GM18858 (cell line): ENCODE measurements at regions not wholly inside any gene's neighbourhood (a gene's known extent, or its start where the extent isn't known, plus 50 kb on each side); places are given as distances from the start of the nearest gene placed in this dataset.
"Not testable (repeated sequence)": the region's sequence is repeated elsewhere in the genome, so short reads cannot be mapped to it uniquely, and the experiment has no call there.

Source experiments
- ATAC-seq: cut with Tn5 transposase; IDR thresholded peaks from one replicate; pipeline ENCODE4 v1.9.1; 2021; ENCODE audit not compliant: unreplicated experiment

DNA sequence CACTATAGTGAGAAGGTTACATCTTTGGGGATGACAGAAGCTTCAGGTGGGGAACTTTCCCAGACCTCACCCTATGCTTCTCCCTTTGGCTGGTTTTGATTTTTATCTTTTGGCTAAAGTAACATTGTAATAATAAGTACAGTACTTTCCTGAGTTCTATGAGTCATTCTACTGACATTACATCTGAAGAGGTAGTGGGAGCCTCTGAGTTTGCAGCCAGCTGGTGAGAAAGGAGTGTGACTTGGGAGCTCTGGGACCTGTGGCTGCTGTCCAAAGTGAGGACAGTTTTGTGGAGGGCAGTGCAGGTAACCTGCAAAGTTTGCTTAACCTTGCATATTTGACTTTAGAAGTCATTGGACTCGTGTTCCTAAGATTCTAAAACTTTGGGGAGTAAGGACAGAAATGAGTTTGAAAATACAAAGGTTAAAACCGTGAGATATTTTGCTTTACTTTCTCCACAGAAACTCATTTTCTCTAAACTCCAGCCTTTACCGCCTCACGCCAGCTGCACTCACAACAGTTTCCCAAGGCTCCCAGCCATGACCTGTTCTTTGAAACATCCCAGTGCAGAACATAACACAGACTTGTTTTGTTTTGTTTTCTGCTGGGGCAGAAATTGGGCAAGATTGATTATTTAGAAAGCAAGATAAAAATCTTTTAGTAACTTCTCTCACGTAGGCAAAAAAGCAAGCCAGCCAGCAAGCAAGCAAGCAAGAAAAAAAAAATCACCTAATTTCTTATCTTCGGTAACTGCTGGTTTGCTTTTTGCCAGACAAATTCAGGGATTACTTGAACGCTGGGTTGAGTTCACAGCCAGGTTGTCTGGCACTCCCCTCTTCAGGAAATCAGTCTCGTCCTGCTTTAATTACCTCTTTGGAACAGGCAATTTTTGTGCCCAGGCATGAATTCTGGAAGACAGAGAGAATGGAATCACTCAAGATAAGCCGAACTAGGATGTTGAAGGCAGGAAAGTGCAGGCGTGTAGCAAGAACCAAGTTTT lies 478.3 kb upstream of the ISX start:
- no peak for ATAC-seq

DNA sequence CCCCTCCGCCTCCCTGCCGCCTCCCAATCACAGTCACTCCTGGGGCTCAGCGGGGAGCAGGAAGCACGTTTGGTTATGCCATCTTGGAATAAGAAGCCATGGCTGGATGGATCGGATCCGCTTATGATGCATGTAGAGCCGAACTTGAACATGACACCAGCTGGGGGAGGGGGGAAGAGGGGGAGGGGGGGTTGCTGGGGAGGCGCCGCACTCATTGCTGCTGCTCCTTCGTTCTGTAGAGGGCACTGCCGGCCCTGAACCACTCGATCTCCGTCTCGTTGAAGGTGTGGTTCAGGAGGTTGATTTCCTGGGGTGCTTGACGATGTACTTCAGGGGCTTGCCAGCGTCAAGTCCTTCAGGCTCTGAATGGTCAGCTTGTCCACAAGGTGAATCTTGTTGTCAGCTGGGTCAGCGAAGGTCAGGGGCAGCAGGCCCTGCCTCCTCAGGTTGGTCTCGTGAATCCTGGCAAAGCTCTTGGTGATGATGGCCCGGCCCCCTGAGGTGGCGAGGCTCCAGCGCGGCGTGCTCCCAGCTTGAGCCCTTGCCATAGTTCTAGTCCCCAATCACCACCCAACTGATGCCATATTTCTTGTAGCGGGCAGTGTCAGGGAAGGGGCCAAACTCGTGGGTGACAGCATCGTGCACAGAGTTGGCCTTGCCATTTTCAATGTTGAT lies 476.9 kb upstream of the ISX start:
- no peak for ATAC-seq

DNA sequence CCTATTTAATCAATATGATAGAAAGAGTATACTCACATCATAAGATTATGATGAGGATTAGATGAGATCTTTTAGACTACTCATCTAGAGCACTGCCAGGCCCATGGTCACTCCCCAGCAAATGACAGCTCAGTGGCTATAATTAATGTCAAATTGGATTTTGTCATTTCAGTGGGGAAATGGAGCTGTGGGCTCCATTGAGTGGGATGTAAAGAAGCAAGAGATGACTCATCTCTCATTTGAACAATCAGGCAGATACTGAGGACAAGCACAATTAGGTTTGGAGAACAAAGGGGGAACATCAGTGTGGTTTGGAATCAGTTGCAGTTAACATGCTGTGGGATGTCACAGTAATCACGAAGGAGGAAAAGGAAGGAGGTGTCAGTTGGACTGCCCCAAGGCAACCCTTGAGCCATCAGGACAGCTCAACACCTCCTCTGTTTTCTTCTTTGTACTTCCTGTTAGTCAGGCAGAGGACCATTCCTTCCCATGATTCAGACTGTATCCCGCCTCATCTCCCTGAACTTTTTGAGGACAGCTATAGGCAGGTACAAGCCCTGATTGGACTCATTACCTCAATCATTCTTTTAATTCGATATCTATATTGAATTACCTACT lies 473.7 kb upstream of the ISX start:
- ATAC-seq: no peak

DNA sequence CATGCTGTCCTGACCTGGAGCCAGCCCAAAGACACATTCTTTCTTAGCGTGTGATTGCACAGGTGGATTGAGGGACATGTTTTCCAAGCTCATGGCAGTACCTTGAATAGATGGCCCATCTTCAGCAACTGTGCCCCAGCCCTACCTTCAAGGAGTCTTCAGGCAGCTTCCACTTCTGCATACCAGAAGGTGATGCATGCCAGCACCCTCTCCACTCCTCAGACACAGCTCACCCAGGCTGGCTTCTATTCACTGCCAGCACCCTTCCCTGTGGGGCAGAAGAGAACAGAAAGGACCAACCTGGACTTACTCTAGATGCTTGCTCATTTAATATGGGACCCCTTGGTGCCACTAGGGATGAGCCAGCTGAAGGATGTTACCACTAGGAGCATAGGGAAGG lies 466.4 kb upstream of the ISX start:
- no peak for ATAC-seq

DNA sequence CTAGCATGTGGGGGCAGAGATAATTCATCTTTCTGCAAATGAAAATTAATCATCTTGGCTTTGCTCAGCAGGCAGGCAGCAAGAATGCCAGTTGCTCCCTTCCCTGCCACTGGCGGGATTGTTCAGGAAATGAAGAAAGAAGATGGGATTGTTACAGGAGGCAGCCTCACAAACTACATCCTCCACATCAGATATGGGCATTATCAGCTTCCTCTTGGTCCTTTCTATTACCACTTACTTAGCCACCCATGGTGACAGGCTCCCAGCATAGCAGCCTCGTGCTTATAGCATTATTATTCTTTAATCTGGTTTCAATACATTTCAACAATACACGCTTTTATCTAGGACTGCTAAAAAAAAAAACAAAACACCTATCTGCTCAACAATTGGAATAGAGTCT lies 461.6 kb upstream of the ISX start:
- ATAC-seq: no peak

DNA sequence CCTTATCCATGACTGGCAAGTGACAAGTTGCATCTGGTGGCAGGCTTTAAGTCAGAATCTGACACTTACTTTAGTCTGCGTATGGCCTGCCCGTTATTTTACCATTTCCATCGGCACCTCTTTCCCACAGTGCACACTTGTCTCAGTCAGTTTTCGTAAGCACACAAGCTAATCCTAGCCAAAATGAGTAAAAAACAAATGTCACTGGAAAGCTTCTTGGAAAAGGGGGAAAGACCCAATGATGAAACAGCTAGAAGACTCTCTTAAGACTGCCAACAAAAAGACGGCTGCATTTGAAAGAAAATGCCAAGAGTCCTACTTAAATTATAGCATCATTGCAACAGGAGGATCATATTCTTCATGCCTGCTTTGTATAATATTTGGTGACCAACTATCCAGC lies 457.9 kb upstream of the ISX start:
- no peak for ATAC-seq

DNA sequence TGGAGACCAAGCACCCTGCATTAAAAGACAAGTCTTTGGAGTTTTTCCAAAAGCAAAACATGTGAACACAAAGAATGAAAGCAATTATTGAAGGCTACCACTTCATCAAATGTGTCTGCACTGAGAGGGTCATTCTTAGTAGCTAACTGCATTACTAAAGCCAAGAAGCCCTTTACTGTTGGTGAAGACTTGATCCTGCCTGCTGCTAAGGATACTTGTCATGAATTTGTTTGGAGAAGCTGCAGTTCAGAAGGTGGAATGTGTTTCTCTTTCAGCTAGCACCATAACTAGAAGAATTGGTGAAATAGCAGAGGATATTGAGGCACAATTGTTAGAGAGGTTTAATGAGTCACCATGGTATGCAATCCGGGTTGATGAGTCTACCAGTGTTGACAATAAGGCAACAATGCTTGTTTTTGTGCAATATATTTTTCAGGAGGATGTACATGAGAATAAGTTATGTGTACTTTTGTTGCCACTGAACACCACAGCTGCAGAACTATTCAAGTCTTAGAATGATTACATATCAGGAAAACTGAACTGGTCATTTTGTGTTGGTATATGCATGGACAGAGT lies 457.3 kb upstream of the ISX start:
- no peak for ATAC-seq

DNA sequence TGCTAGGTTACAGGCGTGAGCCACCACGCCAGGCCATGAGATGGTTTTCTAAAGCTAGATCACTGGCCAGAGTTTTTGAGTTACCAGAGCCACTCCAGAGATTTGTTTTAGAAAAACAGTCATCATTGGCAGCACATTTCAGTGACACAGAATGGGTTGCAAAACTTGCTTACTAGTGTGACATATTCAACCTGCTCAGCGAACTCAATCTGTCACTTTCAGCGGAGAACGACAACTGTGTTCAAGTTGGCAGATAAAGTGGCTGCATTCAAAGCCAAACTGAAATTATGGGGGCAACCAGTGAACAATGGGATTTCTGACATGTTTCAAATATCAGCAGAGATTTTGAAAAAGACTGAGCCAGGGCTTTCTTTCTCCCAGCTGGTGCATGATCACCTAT lies 456.3 kb upstream of the ISX start:
- no peak for ATAC-seq

DNA sequence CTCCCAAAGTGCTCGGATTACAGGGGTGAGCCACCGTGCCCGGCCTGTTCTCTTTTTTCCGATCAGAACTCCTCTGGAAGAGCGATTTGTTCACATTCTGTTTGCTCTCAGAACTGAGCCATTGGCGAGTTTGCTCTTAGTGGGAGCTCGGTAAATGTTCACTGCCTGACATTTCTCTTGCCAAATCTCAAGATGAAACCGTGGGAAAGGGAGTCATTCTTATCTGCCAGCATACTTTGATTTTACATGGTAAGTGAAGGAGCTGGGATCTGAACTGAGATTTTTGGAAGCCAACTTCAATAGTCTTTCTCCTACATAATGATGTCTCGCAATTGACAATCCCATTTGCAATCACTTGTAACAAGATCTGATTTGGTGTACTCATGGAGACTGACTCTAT lies 445.8 kb upstream of the ISX start:
- no peak for ATAC-seq

DNA sequence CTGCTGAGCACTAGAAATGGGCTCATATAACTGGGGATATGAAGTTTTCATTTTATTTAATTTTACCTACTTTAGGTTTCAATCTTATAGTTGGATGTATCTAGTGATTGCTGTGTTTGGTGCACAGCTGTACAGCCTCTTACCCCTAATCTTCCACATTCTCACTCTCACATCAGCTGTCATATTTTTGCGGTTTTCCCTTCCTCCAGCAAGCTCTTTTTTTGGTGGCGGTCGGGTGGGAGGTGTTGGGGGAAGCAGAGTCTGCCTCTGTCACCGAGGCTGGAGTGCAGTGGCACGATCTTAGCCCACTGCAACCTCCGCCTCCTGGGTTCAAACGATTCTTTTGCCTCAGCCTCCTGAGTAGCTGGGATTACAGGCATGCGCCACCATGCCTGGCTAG lies 445.1 kb upstream of the ISX start:
- ATAC-seq: no peak

DNA sequence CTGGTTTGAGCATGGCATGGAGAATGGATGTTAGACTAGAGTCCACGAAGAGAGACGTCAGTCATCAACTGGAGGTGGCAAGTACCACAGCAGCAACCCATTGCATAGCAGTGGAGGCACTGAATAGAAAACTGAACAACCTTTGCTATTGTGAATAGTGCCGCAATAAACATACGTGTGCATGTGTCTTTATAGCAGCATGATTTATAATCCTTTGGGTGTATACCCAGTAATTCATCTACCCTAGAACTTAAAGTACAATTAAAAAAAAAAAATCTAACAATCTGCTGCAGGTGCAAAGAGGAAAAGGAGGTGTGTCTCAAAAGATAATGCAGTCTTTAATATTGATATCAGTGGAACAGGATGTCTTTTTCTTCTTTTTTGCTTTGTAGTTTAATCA lies 443.4 kb upstream of the ISX start:
- ATAC-seq: no peak

DNA sequence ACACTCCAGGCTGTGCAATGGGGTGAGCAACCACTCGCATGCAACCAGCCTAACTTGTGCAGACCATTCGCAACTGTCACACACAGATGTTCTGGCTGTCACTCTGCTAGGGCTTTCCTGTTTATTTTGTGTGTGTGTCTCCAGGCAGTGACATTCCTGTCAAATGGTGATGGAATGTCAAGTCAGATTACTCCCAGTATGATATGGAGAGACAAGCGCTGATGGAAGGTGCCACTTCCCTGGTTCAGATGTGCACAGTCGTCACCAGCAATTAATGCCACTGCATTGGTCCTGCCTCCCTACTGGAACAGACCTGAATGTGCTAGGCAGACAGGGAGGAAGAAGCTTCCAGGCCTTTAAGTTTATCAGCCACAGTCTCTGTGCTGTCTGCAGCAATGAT lies 442.4 kb upstream of the ISX start:
- no peak for ATAC-seq

DNA sequence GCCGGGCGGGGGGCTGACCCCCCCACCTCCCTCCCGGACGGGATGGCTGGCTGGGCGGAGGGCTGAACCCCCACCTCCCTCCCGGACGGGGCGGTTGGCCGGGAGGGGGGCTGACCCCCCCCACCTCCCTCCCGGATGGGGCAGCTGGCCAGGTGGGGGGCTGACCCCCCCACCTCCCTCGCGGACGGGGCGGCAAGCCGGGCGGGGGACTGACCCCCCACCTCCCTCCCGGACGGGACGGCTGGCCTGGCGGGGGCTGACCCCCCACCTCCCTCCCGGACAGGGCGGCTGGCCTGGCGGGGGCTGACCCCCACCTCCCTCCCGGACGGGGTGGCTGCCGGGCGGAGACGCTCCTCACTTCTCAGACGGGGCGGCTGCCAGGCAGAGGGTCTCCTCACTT lies 440.1 kb upstream of the ISX start:
- not testable (repeated sequence) for ATAC-seq

DNA sequence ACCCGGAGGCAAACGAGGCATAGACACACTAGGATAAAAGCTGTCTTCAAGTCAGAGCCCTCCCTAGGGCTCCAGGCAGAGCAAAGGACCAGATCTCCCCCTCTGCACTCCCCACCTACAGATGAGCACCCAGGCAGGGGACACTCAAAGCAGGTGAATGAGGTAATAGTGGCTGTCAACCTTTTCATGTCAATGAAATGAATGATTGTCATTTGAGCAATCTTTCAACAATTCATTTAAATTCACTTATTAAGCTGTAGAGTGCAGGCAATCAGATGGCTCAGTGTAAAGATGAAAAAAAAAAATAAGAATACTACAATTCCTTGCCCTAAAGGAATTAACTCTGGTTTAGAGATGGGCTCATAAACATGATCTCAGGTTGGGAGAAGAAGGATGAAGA lies 427.8 kb upstream of the ISX start:
- no peak for ATAC-seq

DNA sequence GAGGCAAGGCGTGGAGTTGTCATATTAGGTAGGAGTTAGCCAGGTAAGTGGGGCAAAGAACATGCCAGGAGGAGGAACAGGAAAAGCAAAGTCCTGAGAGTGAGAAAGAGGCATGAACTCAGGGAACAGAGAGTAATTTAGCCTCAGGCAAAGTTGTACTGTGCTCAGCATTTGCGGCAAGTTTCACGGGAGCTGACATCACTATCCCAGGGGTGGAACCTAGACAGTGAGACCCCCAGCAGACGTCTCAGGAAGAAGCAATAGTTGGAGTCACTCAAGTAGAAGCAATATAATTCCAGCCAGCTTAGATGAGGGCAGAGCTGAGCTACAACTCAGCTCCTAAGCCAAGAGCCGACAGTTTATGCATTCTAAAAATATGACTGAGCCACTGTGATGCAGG lies 426.0 kb upstream of the ISX start:
- no peak for ATAC-seq

DNA sequence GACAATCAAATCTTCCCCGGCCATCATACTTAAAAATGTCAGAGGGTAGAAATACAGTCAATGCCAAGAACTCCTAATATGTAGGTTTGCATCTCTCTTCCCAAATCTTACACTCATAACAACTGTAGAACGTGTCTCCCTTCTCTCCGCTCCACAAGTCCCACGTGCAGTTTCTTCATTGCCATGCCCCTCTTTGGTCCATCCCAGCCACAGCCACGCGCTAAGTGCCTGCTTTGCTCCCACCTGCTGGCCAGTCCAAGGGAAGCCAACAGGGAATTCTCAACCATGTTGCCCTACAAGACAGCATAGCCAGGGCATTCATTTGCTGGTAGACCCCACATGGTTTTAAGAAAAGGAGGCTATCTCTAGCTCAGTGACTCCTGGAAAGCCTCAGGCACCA lies 420.6 kb upstream of the ISX start:
- no peak for ATAC-seq

DNA sequence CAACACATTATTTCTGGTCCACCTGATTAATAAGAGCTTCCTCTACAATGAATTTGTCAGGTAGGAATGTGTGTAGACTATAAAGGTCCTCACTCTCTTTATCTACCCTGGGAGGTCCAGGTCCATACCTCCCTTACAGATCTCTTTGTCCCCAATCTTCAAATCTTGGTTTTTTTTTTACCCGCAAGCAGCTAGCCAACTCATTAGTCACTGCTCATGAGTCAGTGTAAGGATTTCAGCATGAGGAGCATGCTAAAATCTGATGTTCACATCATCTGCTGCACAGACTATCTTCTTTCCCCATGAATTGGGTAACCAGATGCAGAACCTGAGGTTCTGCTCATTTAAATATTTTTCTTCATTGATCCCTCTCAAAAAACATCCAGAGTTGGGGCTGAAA lies 397.0 kb upstream of the ISX start:
- ATAC-seq: no peak

DNA sequence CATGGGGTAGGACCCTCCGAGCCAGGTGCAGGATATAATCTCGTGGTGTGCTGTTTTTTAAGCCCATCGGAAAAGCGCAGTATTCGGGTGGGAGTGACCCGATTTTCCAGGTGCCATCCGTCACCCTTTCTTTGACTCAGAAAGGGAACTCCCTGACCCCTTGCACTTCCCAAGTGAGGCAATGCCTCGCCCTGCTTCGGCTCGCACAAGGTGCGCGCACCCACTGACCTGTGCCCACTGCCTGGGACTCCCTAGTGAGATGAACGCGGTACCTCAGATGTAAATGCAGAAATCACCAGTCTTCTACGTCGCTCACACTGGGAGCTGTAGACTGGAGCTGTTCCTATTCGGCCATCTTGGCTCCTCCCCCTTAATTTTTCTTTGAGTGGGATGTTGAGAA lies 382.9 kb upstream of the ISX start:
- not testable (repeated sequence) for ATAC-seq

DNA sequence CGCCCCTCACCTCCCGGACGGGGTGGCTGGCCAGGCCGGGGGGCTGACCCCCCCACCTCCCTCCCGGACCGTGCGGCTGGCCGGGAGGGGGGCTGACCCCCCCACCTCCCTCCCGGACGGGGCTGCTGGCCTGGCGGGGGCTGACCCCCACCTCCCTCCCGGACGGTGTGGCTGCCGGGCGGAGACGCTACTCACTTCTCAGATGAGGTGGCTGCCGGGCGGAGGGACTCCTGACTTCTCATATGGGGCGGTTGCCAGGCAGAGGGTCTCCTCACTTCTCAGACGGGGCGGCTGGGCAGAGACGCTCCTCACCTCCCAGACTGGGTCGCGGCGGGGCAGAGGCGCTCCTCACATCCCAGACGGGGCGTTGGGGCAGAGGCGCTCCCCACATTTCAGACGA lies 381.7 kb upstream of the ISX start:
- ATAC-seq: not testable (repeated sequence)

DNA sequence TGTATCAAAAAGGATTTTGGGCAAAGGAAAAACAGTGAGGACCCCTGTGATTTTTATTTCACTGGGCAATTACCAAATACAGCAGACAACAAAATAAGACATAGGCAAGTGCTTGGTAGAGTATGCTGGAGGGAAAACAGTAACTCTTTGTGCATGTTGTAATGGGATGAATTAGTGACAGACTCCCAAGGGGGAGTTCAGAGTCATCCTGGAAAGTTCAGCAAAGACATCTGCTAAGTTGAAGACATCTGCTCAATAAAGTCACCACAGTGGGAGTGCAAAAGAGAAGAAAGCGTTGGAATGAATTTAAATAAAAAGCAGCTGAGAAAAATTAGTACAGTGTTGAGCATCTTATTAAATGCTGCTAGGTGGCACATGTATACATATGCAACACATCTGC lies 378.8 kb upstream of the ISX start:
- no peak for ATAC-seq

DNA sequence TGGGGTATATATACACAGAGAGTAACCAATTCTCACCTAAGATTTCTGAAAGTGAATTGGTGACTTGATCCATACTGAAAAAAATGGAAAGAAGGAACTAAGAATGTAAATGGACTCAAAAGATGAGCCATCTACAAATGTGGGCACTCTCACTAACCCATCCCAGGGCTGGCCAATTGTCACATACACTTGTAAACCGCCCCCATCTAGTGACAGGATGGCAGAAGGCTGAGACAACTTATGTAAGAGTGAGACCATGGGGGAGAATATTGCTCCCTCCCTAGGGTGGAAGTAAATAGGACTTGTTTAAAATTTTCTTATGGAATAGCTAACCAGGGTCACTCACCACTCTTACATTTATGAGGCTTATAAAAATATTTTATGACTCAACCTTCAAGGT lies 377.1 kb upstream of the ISX start:
- ATAC-seq: no peak

DNA sequence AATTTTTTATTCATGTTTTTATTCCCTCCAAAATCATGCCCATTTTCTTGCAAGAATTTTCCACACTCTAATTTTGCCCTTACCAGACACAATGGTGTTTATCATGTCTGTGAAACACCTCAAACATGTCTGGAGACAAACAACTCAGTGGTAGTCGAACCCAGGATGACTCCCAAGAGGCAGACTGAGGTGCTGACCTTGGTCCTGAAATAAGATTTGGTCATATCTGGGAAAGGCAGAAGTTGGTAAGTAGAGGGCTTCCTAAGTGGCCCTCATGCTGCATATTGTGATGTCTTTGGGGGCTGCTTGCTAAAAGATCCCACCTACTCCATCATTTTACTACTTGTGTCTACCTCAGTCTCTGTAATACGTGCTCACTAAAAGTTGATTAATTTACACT lies 369.4 kb upstream of the ISX start:
- ATAC-seq: no peak
